LNCaP clone FGC (cell line): ENCODE measurements at regions not wholly inside any gene's neighbourhood (a gene's known extent, or its start where the extent isn't known, plus 50 kb on each side); places are given as distances from the start of the nearest gene placed in this dataset.

Source experiments
- DNase-seq: peaks from one replicate; pipeline ENCODE4 v3.0.0-alpha.2; 2011; ENCODE audit warnings: low read depth
- H3K4me3 ChIP-seq: 2 replicates; pipeline ENCODE4 v1.5.1; 2011; ENCODE audit warnings: mild to moderate bottlenecking, low read depth, low read length, control low read depth
- TF ChIP-seq, protein P1 (sequence below): IDR thresholded peaks from 2 replicates; pipeline ENCODE4 v1.5.1; 2012; ENCODE audit warnings: mild to moderate bottlenecking; ENCODE audit not compliant: control insufficient read depth, insufficient read depth; ENCODE audit errors: extremely low read depth

DNA sequence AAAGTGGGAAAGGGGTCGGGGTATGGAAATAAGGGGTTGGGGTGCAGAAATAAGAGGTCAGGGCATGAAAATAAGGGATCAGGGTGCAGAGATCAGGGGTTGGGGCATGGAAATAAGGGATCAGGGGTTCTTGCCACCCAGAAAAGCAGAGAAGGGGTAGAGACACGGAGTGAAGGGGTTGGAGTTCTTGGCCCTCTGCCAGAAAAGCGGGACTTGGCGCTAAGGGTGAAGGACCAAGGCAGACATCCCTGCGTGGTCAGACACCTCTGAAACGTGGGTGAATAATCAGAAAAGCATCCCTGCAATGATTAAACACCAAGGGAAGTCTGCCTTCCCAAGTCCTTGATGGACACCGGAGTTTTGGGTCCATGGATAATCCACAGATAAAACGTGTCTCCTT lies 1521.6 kb upstream of the SLC39A10 start:
- TF ChIP-seq, protein P1, sequence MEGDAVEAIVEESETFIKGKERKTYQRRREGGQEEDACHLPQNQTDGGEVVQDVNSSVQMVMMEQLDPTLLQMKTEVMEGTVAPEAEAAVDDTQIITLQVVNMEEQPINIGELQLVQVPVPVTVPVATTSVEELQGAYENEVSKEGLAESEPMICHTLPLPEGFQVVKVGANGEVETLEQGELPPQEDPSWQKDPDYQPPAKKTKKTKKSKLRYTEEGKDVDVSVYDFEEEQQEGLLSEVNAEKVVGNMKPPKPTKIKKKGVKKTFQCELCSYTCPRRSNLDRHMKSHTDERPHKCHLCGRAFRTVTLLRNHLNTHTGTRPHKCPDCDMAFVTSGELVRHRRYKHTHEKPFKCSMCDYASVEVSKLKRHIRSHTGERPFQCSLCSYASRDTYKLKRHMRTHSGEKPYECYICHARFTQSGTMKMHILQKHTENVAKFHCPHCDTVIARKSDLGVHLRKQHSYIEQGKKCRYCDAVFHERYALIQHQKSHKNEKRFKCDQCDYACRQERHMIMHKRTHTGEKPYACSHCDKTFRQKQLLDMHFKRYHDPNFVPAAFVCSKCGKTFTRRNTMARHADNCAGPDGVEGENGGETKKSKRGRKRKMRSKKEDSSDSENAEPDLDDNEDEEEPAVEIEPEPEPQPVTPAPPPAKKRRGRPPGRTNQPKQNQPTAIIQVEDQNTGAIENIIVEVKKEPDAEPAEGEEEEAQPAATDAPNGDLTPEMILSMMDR = no peak
- no peak overlapping the region for H3K4me3 ChIP-seq
- DNase-seq = no peak

DNA sequence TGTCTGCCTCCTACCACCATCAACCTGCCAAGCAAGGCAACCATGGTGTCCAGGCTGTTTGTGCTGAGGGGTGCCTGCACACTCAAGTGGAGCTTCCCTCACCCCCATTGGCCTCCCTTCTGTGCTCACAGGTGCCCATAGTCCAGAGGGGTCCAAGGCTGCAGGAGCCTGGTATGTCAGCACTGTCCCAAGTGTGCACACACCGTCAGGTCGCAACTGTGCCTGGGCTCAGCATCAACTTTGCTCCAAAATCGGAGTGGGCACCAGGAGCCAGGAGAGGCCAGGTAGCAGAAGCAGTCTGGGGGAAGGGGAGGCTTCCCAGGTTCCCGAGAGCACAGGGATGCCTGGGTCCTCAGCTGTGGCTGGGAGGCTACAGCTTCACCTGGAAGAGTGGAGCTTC lies 1528.2 kb upstream of the SLC39A10 start:
- DNase-seq = no peak
- TF ChIP-seq, protein P1 = no peak
- H3K4me3 ChIP-seq = no peak overlapping the region

DNA sequence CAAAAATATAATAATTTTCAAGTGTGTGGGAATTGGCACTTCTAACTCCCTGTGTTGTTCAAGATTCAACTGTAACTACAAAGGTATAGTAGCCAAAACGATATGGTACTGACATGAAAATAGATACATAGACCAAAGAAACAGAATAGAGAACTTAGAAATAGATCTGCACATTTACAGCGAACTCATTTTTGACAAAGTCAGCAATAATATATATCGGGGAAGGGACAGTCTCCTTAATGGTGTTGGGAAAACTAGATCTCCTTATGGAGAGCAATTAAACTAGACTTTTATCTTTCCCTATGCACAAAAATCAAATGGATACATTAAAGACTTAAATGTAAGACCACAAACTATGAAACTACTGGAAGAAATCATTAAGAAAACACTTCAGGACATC lies 1530.6 kb upstream of the SLC39A10 start:
- DNase-seq = no peak
- TF ChIP-seq, protein P1 = no peak
- no peak overlapping the region for H3K4me3 ChIP-seq

DNA sequence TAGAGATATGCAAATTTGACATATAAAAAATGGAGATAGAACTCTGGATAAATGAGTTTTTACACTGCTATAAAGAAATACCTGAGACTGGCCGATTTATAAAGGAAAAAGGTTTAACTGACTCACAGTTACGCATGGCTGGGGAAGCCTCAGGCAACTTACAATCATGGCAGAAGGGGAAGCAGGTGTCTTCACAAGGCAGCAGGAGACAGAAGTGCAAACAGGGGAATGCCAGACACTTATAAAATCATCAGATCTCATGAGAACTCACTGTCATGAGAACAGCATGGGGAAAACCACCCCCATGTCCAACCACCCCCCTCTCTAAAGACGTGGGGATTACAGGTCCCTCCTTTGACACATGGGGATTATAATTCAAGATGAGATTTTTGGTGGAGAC lies 1540.2 kb upstream of the SLC39A10 start:
- TF ChIP-seq, protein P1 = no peak
- no peak overlapping the region for H3K4me3 ChIP-seq
- DNase-seq = no peak

DNA sequence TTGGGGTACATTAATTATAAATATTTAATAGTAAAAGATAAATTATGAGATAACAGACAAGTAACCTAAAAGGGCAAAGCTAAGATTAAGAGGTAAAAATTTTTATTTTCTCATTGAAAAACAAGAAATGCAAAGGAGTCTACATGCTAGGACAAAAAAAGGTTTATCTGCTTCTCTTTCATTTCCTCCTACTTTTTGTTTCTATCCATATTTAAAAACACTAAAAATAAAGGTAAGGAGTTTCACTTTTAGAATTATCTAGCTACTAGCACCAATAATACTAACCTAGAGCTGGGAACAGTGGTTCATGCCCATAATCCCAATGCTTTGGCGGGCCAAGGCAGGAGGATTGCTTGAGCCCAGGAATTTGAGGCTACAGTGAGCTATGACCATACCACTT lies 1551.7 kb upstream of the SLC39A10 start:
- TF ChIP-seq, protein P1 = no peak
- no peak overlapping the region for H3K4me3 ChIP-seq
- no peak for DNase-seq

DNA sequence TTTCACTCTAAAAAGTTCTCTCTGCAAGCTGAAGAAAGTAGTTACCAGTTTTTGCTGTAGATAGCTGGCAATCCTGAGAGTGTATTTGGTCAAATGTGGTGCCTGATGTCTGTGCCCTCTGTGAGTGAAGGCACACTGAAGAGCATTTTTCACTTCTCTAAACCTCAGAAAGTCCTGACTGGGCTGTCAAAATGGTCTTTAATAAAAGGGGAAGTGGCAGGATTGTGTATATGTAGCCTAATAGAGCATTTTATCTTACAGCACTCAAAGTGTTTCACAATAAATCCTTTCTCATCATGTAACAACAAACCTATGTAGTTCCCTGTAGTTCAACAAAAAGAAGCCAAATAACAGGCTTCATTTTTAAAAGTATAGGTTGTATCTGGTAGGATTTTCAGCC lies 1552.3 kb upstream of the SLC39A10 start:
- no peak overlapping the region for H3K4me3 ChIP-seq
- DNase-seq = no peak
- TF ChIP-seq, protein P1 = no peak

DNA sequence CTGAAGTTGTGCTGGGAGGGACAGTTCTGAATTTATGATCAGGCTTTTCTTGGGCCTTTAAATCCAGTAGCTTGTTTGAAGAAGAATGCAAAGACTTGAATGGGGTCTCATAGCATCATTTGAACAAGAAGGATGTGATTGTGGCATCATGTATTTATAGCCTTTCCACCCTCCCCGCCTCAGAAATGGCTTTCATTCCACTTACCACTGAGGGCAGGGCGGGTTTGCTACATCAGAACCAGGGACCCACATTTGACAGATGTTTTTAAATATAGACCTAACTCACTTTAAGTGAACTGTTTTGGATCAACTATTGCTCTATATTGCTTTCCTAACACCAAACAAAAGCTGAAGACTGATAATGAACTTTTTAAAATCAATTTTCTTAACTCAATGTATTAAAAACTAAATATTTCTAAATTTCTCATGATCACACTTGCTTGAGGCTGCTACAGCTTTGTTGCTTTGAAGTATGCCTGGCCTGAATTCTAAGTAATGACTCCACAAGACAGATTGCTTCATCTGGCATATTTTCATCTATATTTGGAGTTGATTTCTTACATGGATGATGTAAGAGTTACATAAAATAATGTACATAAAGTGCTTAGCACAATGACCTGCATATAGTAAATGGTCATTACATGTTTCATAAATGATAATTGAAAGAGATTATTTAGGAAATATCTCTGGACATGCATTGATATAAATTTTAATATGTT lies 1552.9 kb upstream of the SLC39A10 start:
- TF ChIP-seq, protein P1 = no peak
- H3K4me3 ChIP-seq = no peak overlapping the region
- no peak for DNase-seq
